Activated T-cell treated with anti-CD3 and anti-CD28 coated beads, Interleukin-2, amount 50 U/mL, for 4 hours (primary cell): ENCODE measurements at regions not wholly inside any gene's neighbourhood (a gene's known extent, or its start where the extent isn't known, plus 50 kb on each side); places are given as distances from the start of the nearest gene placed in this dataset.
"Not testable (repeated sequence)": the region's sequence is repeated elsewhere in the genome, so short reads cannot be mapped to it uniquely, and the experiment has no call there.

Source experiments
- ATAC-seq, 2 donors: fragments of 200-7000 bp; cut with Tn5 transposase; one replicate each; pipeline ENCODE4 v1.10.0; 2021
- DNase-seq: peaks from one replicate; pipeline ENCODE4 v3.0.0-alpha.2; 2020
- H3K27me3 Mint-ChIP-seq: one replicate; pipeline ENCODE4 v1.8.0; 2021; ENCODE audit warnings: low read depth, mixed read lengths
- H3K36me3 Mint-ChIP-seq: one replicate; pipeline ENCODE4 v1.8.0; 2022; ENCODE audit warnings: mixed read lengths; ENCODE audit not compliant: insufficient read depth
- H3K4me1 Mint-ChIP-seq: one replicate; pipeline ENCODE4 v1.8.0; 2021; ENCODE audit warnings: low read depth, mixed read lengths
- H3K4me3 Mint-ChIP-seq: one replicate; pipeline ENCODE4 v1.8.0; 2021; ENCODE audit warnings: mild to moderate bottlenecking, moderate library complexity, mixed read lengths
- H3K9me3 Mint-ChIP-seq: one replicate; pipeline ENCODE4 v1.8.0; 2021; ENCODE audit warnings: mixed read lengths

DNA sequence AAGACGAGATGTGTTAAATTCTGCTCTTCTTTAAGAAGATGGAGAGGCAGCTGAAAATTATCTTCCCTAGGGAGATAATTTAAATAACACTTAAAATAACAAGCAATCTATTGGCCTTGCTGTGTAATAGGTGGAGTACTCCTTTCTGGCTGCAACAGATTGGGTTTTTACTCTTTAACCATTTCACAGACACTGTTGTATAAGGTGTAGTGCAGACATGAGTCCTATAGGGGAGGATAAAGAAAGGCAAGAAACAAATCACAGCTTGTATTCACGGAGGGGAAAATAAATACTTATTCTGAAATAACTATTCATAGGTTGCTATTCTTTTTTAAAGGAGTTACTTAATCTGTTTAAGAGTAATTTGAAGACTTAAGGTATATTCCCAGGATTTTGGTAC lies 252.0 kb downstream of the ZPLD1 start:
- Mint-ChIP-seq H3K27me3 (peaks cover 12% of the 10 kb centered on the region), H3K9me3 (no peaks in the 10 kb centered on the region), H3K36me3 (no peaks in the 10 kb centered on the region), H3K4me3 (no peak overlapping the region), H3K4me1 (no peaks in the 10 kb centered on the region)
- no peak for ATAC-seq
- no peak for DNase-seq

DNA sequence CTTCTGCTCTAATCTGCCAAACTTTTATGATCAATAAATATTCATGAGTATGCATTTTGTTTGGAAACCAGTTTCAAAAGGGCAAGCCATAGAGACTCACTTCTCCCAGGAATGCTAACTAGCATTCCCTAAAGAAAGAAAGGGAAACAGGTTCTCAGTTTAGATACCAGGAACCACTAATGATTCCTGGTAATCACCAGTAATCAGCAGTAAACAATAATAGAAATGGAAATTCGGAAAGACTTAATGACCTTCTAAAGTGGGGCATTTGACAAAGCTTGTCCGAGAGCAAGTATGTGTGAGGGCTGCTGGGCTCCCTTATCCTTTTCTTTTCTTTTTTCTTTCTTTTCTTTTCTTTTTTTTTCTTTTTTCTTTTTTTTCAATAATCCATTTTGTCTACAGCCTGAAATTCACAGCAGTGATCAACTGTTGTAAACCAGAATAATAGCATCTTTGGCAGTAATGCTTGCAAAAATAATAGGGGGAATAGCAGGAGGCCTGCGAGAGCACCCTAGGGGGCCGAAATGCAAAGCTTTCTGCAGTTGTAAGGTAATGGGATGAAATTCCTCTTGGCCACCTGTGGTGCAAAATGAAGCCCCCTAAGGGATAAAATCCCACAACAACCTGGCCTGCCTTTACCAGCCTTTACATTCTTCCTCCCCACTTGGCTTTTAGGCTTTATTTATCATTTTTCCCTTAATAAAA lies 253.2 kb downstream of the ZPLD1 start:
- H3K27me3 Mint-ChIP-seq = peaks cover 10% of the 10 kb centered on the region
- DNase-seq = no peak
- no peaks in the 10 kb centered on the region for H3K9me3 Mint-ChIP-seq
- no peaks in the 10 kb centered on the region for H3K4me1 Mint-ChIP-seq
- no peak for ATAC-seq
- H3K4me3 Mint-ChIP-seq = no peak overlapping the region
- H3K36me3 Mint-ChIP-seq = no peaks in the 10 kb centered on the region

DNA sequence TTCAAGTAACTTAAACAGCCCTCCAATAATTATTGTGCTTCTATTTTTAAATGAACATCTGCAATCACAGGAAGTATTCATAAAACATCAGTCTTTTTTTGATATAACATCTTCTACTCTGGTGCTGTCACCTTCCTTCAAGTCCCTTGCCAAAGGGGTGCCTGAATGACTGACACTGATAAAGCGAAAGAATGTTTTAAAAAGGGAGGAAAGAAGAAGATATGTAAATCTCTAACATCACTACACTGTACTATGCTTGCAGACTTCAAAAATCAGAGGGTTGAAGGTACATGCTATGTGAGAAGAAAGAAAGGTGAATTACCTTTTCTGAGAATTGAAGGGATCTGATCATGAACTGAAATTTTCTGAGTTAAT lies 253.7 kb downstream of the ZPLD1 start:
- peaks cover 10% of the 10 kb centered on the region for H3K27me3 Mint-ChIP-seq

DNA sequence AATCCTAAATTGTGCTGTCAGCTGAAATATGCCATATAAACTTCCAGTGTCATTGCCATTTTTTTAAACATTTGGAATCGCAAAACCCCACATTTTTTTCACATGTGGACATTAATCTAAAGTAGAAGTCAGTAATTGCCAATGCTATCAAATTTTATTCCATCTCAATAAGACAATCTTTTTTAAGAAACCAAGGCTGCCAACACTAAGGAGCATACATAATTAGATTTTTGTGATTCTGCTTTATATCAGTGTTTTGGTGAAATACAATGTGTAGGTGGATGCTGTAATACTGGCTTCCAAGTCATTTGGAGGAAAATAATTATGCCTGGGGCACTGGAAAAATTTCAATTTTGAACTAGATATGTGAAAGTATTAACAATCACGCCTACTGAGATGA lies 256.7 kb downstream of the ZPLD1 start:
- ATAC-seq (no peak), DNase-seq (no peak)
- Mint-ChIP-seq H3K4me3 (no peak overlapping the region), H3K36me3 (no peaks in the 10 kb centered on the region), H3K27me3 (peaks cover 7% of the 10 kb centered on the region), H3K9me3 (no peaks in the 10 kb centered on the region), H3K4me1 (no peaks in the 10 kb centered on the region)

More for the DNA sequence above, 253.7 kb downstream of the ZPLD1 start:
- ATAC-seq (no peak), DNase-seq (no peak)
- Mint-ChIP-seq H3K4me3 (no peak overlapping the region), H3K9me3 (no peaks in the 10 kb centered on the region), H3K4me1 (no peaks in the 10 kb centered on the region), H3K36me3 (no peaks in the 10 kb centered on the region)

DNA sequence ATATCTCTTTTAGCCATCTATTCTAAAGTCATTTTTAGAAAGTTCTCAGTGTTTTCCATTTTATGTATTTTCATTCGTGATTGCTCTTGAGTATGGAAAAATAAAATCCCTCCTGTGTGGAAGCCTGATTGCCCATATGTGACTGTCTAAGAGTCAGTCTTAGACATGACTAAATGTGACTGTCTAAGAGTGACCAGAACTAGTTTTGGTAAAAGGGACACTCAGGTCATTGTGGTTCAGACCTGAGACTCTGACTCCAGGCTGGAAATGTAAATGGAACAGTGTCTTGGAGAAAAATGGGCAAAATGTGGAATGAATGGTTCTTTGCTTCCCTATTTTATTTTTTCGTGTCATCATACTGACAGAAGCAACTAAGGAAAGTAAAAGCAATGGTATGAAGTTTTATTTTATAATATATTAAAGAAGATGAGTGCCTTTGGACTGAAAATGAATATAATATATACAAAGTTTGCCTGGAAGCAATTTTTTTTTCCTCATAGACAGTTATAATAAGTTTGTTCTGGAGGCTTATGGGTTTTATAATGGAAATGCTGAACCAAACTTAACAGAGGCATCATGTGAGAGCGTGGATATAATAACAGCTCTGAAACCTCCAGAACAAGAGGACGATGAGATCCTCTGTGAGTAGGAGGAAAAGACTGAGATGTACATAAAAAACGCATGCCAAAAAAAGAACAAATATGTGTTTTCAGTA lies 264.4 kb downstream of the ZPLD1 start:
- H3K4me1 Mint-ChIP-seq = no peaks in the 10 kb centered on the region
- ATAC-seq (no peak), DNase-seq (no peak)
- H3K36me3 Mint-ChIP-seq = no peaks in the 10 kb centered on the region
- H3K27me3 Mint-ChIP-seq = peaks cover 3% of the 10 kb centered on the region
- no peak overlapping the region for H3K4me3 Mint-ChIP-seq
- no peaks in the 10 kb centered on the region for H3K9me3 Mint-ChIP-seq

DNA sequence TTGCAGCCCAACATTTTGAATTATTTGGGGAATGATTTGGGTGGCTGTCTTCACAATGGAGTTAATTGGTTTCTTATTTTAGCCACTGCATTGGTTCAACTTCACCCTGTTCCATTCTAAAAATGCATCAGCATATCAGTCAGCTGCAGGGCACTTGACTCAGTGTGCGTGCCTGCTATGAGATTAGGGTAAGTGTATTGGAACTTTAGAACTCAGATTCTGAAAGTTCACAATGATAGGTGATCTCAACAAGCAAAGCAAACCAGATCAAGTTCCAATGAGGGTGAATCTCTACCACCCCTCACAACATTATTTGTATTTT lies 265.0 kb downstream of the ZPLD1 start:
- no peaks in the 10 kb centered on the region for H3K9me3 Mint-ChIP-seq
- H3K4me3 Mint-ChIP-seq = no peak overlapping the region
- DNase-seq = no peak
- peaks cover 3% of the 10 kb centered on the region for H3K27me3 Mint-ChIP-seq
- ATAC-seq = no peak
- no peaks in the 10 kb centered on the region for H3K36me3 Mint-ChIP-seq
- no peaks in the 10 kb centered on the region for H3K4me1 Mint-ChIP-seq

DNA sequence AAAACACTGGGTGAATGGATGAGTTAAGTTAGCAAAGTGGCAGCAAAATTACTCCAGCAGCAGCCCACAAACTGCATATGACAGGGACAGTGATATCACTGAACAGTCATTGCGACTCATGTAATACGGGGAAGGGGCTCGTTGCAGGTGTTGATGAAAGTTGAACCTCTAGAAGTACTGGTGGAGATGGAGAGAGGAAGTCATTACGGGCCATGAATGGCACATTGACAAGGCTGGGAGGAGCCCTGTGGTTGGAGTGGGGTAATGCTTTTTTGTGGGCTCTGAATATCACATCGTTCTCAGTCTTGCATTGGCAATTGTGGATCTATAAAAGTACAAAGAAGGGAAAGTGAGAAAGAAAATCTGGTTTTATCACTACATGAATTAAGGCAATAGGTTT lies 278.1 kb downstream of the ZPLD1 start:
- no peak overlapping the region for H3K4me3 Mint-ChIP-seq
- DNase-seq (no peak), ATAC-seq (peak; percentile 24 to 66)
- H3K27me3 Mint-ChIP-seq = peaks cover 8% of the 10 kb centered on the region
- no peaks in the 10 kb centered on the region for H3K4me1 Mint-ChIP-seq
- no peaks in the 10 kb centered on the region for H3K36me3 Mint-ChIP-seq
- no peaks in the 10 kb centered on the region for H3K9me3 Mint-ChIP-seq

DNA sequence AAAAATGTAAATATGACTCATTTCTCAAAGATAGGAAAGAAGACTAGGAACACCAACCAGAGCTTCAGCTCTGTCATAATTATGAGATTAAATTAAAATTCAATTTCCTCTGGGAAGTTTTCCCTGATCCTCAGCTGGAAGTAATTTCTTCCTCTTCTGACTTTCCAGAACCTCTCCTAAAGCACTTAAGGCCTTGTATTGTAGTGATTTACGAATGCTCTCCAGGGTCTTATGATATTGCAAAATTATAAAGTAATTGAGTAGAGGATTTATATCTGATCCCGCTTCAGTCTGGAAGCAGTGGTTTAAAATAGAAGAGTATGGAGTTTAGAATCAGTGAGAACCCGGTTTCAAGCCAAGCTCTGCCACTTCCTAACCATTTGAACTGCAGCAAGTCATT lies 279.8 kb downstream of the ZPLD1 start:
- peaks cover 6% of the 10 kb centered on the region for H3K27me3 Mint-ChIP-seq
- no peak for DNase-seq
- H3K4me1 Mint-ChIP-seq = no peaks in the 10 kb centered on the region
- no peaks in the 10 kb centered on the region for H3K9me3 Mint-ChIP-seq
- ATAC-seq = no peak
- no peak overlapping the region for H3K4me3 Mint-ChIP-seq
- no peaks in the 10 kb centered on the region for H3K36me3 Mint-ChIP-seq

DNA sequence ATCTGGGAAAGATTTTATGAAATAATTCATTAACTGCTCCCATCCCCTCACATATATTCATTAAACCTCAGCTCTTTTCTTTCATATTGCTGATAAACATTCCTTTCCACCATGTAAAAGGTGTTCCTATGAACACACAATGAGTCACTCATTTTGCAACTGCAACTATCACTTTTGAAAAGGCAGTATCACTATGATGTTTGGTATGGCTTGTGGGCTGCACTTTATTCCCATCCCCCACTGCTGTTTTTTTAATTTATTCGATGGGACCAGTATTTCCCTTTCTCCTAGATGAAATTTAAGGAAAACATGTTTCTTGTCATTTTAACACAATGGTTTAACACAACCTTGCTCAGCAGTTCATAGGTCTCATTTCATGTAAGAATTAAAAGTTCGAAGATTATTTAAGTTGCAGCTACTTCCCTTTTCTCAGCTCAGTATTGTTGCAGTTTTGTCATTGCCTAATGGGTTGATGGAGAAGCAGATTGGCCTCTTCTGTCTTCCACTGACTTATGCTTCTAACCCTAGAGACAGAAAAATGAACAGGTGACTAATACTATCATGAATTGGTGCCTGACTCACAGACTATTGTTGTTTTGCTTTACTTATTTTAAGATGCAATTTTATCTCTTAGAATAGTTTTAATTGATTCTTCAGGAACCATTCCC lies 280.3 kb downstream of the ZPLD1 start:
- no peaks in the 10 kb centered on the region for H3K36me3 Mint-ChIP-seq
- H3K27me3 Mint-ChIP-seq = peaks cover 6% of the 10 kb centered on the region
- no peaks in the 10 kb centered on the region for H3K9me3 Mint-ChIP-seq
- no peak overlapping the region for H3K4me3 Mint-ChIP-seq
- DNase-seq (no peak), ATAC-seq (peak; percentile 72 to 75)
- H3K4me1 Mint-ChIP-seq = no peaks in the 10 kb centered on the region

DNA sequence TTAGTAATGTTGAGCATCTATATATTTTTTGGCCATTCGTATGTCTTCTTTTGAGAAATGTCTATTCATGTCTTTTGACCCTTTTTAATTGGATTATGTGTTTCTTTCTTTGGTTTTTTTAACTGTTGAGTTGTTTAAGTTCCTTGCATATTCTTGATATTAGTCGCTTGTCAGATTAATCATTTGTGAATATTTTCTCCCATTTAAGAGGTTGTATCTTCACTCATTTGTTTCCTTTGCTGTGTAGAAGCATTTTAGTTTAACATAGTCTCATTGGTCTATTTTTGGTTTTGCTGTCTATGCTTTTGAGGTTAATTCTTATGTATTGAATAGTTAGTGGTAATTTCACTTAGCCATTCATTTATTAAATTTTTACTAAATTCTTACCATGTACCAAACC lies 283.8 kb downstream of the ZPLD1 start:
- Mint-ChIP-seq H3K36me3 (no peaks in the 10 kb centered on the region), H3K9me3 (no peaks in the 10 kb centered on the region), H3K4me1 (no peaks in the 10 kb centered on the region), H3K27me3 (peaks cover 3% of the 10 kb centered on the region), H3K4me3 (no peak overlapping the region)
- no peak for DNase-seq
- ATAC-seq = no peak

DNA sequence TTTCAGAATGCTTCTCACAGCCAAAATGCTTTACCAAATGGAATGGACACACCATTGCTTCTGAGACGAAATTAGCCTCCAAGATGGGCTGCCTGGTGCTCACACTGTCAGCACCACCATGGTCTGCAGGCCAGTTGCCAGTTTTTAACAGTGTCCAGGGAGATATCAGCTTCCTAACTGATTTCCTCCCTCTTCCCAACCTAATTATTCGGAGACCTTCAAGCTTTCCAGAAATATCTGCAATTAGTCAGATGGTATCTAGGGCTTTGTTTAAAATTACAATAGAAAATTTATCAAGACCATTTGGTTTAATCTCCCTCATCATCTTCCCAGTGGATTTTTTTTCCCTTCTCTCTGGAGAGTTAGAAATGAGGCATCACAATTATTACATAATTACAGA lies 287.5 kb downstream of the ZPLD1 start:
- ATAC-seq (no peak), DNase-seq (no peak)
- no peaks in the 10 kb centered on the region for H3K9me3 Mint-ChIP-seq
- no peaks in the 10 kb centered on the region for H3K36me3 Mint-ChIP-seq
- H3K4me3 Mint-ChIP-seq = no peak overlapping the region
- peaks cover 3% of the 10 kb centered on the region for H3K27me3 Mint-ChIP-seq
- H3K4me1 Mint-ChIP-seq = no peaks in the 10 kb centered on the region

DNA sequence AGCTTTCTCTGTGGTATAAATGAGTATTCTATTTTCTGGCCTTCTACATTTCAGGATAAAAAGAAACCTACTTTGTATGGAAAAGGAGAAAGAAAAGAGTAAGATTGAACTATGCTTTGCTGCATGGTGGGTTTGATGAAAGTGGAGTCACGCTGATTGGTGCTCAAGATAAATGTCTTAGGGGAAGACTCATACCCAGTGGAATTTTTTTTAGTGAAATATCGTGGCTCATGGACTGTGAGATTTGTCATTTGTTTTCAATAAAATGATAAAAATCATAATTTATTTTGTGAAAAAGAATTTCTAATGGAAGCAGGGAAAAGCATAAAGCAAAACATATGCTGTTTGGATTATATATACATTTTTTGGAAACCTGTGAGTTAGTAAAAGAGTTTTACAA lies 292.5 kb downstream of the ZPLD1 start:
- peaks cover under 1% of the 10 kb centered on the region for H3K27me3 Mint-ChIP-seq
- no peak overlapping the region for H3K4me3 Mint-ChIP-seq
- DNase-seq (no peak), ATAC-seq (no peak)
- no peaks in the 10 kb centered on the region for H3K4me1 Mint-ChIP-seq
- H3K9me3 Mint-ChIP-seq = no peaks in the 10 kb centered on the region
- no peaks in the 10 kb centered on the region for H3K36me3 Mint-ChIP-seq

DNA sequence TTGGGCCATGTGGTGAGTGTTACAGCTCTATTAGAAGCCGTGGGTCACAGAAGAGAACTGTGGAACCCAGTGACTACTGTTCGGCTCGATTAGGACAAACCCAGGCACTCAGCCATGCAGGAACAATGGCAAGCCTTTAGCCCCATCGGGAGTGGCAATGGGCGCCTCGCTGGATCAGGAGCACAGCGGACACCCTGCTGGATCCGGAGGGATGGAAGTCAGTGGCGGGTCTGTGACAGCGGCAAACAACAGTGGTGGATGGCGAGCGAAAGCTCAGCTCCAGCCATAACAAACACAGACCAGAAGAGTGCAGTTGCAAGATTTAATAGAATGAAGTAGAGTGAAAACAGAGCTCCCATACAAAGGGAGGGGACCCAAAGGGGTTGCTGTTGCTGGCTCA lies 297.8 kb downstream of the ZPLD1 start:
- DNase-seq, H3K36me3 Mint-ChIP-seq, H3K4me3 Mint-ChIP-seq, H3K4me1 Mint-ChIP-seq, ATAC-seq, H3K9me3 Mint-ChIP-seq, H3K27me3 Mint-ChIP-seq: not testable (repeated sequence)

DNA sequence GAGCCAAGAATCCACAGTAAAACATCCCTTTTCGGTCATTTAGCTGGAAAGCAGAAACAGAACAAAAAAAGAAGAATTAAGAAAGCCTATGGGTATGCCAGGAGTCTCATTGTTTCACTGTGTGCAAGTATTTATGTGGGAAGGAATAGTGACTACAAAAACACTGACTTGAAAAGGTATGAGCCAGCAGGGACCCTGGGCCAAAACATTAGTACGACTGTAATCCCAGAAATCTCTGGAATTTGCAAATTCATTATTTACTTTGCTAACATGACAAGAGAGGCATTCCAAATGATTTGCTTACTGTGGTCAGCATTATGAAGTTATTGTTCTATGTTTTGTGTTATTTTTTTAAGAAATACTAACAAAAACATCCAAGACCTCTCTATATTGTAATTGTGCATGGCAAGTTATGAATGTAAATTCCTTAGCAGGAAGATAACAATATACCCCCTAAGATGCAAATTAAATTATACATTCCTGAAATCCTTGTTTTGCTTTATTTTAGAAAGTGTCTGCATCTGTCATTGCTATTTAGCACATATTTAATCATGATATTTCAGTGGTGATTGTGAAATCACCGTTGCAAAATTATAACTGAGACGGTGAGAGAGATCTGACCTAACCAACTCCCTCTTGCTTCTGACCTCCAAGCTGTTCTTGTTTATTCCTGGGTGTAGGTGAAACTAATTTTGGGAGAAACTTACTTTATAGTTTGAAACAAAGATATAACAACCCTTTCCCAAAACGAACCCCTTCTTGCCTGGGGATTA lies 299.2 kb downstream of the ZPLD1 start:
- no peaks in the 10 kb centered on the region for H3K27me3 Mint-ChIP-seq
- ATAC-seq (no peak), DNase-seq (no peak)
- no peaks in the 10 kb centered on the region for H3K36me3 Mint-ChIP-seq
- no peaks in the 10 kb centered on the region for H3K4me1 Mint-ChIP-seq
- H3K4me3 Mint-ChIP-seq = no peak overlapping the region
- no peaks in the 10 kb centered on the region for H3K9me3 Mint-ChIP-seq
